ENCODE measurements at regions not wholly inside any gene's neighbourhood (a gene's known extent, or its start where the extent isn't known, plus 50 kb on each side); places are given as distances from the start of the nearest gene placed in this dataset.

DNA sequence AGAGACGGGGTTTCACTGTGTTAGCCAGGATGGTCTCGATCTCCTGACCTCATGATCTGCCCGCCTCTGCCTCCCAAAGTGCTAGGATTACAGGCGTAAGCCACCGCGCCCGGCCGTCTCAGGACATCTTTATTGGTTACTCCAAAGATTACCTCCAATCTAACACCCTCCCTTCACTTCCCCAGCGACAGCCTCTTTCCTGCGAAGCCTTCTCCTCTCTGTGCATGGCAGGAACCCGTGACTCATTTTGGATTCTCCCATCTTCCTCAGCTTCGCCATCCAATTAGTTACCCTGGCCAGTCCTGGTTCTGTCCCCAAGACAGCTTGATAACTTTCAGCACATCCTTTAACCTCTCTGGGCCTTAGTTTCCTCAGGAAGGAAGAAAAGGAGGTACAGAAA is 51.3 kb upstream of the TOX2 start:
- Histone ChIP-seq H3K18ac (ENCODE audit: insufficient read length, low read depth, low read length) (no peak overlapping the region), H3K79me1 (ENCODE audit: insufficient read depth, low read depth, low read length, poor library complexity, severe bottlenecking) (no peaks in the 10 kb centered on the region), H3K56ac (ENCODE audit: insufficient read length, low read depth, low read length) (no peak overlapping the region), H4K5ac (ENCODE audit: insufficient read length, low read depth, low read length) (no peak overlapping the region), H3T11ph (ENCODE audit: low read length) (no peak overlapping the region), H3K9ac (ENCODE audit: extremely low read depth, insufficient read length, low read length) (no peak overlapping the region), H3K4ac (ENCODE audit: low read depth, low read length) (no peak overlapping the region), H2BK120ac (ENCODE audit: low read depth, low read length, poor library complexity, severe bottlenecking) (no peak overlapping the region), H3K4me2 (ENCODE audit: insufficient read depth, insufficient read length, low read length) (no peak overlapping the region), H3K27ac (ENCODE audit: insufficient read length, low read depth, low read length) (no peak overlapping the region), H4K91ac (ENCODE audit: insufficient read length, low read depth, low read length) (no peak overlapping the region), H4K20me1 (ENCODE audit: control insufficient read depth, insufficient read depth, insufficient read length) (no peaks in the 10 kb centered on the region), H3K23ac (ENCODE audit: insufficient read length, low read depth, low read length) (no peak overlapping the region), H3K4me1 (ENCODE audit: insufficient read depth, low read length) (no peaks in the 10 kb centered on the region), H2AFZ (ENCODE audit: low read length) (no peak overlapping the region), H3K14ac (ENCODE audit: insufficient read depth, low read length) (no peak overlapping the region), H2BK5ac (ENCODE audit: insufficient read length, low read length) (no peak overlapping the region), H3K27me3 (ENCODE audit: insufficient read depth, low read length) (no peaks in the 10 kb centered on the region), H2BK15ac (ENCODE audit: low read depth, low read length) (no peak overlapping the region), H2BK12ac (ENCODE audit: insufficient read length, low read depth, low read length) (no peak overlapping the region), H4K8ac (replicated peaks; ENCODE audit: insufficient read length, low read depth, low read length) (no peak overlapping the region), H3K23me2 (ENCODE audit: insufficient read length, low read depth, low read length, poor library complexity, severe bottlenecking) (no peaks in the 10 kb centered on the region), H2AK5ac (ENCODE audit: insufficient read length, low read length) (no peak overlapping the region), H2BK20ac (ENCODE audit: low read depth, low read length, poor library complexity, severe bottlenecking) (no peak overlapping the region), H3K9me3 (ENCODE audit: control insufficient read depth, low read depth, low read length) (no peaks in the 10 kb centered on the region), H3K79me2 (ENCODE audit: insufficient read depth, low read length) (no peaks in the 10 kb centered on the region)
- Mint-ChIP-seq H3K27me3 (ENCODE audit: low read depth) (no peaks in the 10 kb centered on the region), H3K4me1 (peaks cover under 1 to 2% of the 10 kb centered on the region in 2 experiments; a peak in 1 of 4 replicates), H3K27ac (no peak overlapping the region), H3K36me3 (ENCODE audit: insufficient read depth in 1 of 3, low read depth in 3 of 3) (no peaks in the 10 kb centered on the region), H3K9me3 (no peaks in the 10 kb centered on the region), H3K4me3 (no peak overlapping the region)
- no CpG with 5 or more reads among the region's 12 CpGs for WGBS (ENCODE audit: extremely low coverage, insufficient read length, low lambda C conversion rate)
- TF ChIP-seq, protein P1, sequence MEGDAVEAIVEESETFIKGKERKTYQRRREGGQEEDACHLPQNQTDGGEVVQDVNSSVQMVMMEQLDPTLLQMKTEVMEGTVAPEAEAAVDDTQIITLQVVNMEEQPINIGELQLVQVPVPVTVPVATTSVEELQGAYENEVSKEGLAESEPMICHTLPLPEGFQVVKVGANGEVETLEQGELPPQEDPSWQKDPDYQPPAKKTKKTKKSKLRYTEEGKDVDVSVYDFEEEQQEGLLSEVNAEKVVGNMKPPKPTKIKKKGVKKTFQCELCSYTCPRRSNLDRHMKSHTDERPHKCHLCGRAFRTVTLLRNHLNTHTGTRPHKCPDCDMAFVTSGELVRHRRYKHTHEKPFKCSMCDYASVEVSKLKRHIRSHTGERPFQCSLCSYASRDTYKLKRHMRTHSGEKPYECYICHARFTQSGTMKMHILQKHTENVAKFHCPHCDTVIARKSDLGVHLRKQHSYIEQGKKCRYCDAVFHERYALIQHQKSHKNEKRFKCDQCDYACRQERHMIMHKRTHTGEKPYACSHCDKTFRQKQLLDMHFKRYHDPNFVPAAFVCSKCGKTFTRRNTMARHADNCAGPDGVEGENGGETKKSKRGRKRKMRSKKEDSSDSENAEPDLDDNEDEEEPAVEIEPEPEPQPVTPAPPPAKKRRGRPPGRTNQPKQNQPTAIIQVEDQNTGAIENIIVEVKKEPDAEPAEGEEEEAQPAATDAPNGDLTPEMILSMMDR (conservative IDR thresholded peaks at IDR 0.05), result no peak
- DNase-seq, result no peak
